HAP-1 (cell line): ENCODE measurements at regions not wholly inside any gene's neighbourhood (a gene's known extent, or its start where the extent isn't known, plus 50 kb on each side); places are given as distances from the start of the nearest gene placed in this dataset.
"Not testable (repeated sequence)": the region's sequence is repeated elsewhere in the genome, so short reads cannot be mapped to it uniquely, and the experiment has no call there.

ENCODE experiments used
- DNase-seq, 2 experiments: peaks; one replicate each; pipeline ENCODE4 v3.0.0-alpha.2; 2016 to 2020; ENCODE audit warnings: low spot score in 2 of 2
- H3K27me3 ChIP-seq: fragments of 250-450 bp; sonication (Bioruptor Pico); 2 replicates; pipeline ENCODE4 v1.5.1; 2020; ENCODE audit warnings: low read depth, mild to moderate bottlenecking, moderate library complexity
- H3K36me3 ChIP-seq: fragments of 250-450 bp; sonication (Bioruptor Pico); replicated peaks from 2 replicates; pipeline ENCODE4 v1.5.1; 2020; ENCODE audit warnings: mild to moderate bottlenecking
- H3K4me1 ChIP-seq: fragments of 250-450 bp; sonication (Bioruptor Pico); 2 replicates; pipeline ENCODE4 v1.5.1; 2020; ENCODE audit warnings: mild to moderate bottlenecking
- H3K4me3 ChIP-seq: fragments of 250-450 bp; sonication (Bioruptor Pico); 2 replicates; pipeline ENCODE4 v1.5.1; 2020; ENCODE audit warnings: mild to moderate bottlenecking, moderate library complexity
- H3K9me3 ChIP-seq: fragments of 250-450 bp; sonication (Bioruptor Pico); 2 replicates; pipeline ENCODE4 v1.5.1; 2020; ENCODE audit warnings: mild to moderate bottlenecking, moderate library complexity
- in situ Hi-C: fragments of 300-500 bp; cut with MboI; formaldehyde crosslinking; loops from 3 replicates; pipeline ENCODE4 v1.14.3; 2020; ENCODE audit warnings: low sequenced_read_pairs, inconsistent platforms, mixed read lengths

DNA sequence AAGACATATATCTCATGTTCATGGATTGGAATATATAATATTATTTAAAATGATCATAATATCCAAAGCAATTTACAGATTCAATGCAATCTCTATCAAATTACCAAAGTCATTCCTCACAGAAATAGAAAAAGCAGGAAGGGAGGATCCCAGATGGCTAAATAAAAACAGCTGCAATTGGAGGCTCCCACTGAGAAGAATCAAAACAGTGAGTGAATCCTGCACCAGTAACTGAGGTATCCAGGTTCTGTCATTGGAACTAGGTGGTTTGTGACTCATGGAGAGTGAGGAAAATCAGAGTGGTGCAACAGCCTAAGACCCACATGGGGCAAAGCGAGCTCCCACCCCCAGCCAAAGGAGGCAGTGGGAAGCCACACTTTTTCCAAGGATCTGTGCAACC lies 128.4 kb downstream of the MTERF1 start:
- DNase-seq, result no peak

GRCh38 chr7:91754280-91754679 lies 126.2 kb downstream of the MTERF1 start:
- H3K4me3 ChIP-seq, H3K9me3 ChIP-seq, DNase-seq, in situ Hi-C loops, H3K36me3 ChIP-seq, H3K4me1 ChIP-seq, H3K27me3 ChIP-seq: not testable (repeated sequence)

More for the DNA sequence above, 128.4 kb downstream of the MTERF1 start:
- in situ Hi-C loops, result no loop called here
- Histone ChIP-seq H3K9me3 (no peaks in the 10 kb centered on the region), H3K4me3 (no peak overlapping the region), H3K4me1 (no peaks in the 10 kb centered on the region; the same call in 1 of the 2 replicates), H3K27me3 (no peaks in the 10 kb centered on the region; the same call in 1 of the 2 replicates), H3K36me3 (no peaks in the 10 kb centered on the region)

DNA sequence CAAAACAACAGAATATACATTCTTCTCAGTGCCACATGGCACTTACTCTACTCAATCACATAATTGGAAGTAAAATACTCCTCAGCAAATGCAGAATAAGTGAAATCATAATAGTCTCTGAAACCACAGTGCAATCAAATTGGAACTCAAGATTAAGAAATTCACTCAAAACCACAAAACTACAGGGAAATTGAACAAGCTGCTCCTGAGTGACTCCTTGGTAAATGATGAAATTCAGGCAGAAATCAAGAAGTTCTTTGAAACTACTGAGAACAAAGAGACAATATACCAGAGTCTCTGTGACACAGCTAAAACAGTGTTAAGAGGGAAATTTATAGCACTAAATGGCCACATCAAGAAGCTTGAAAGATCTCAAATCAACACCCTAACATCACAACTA lies 125.4 kb downstream of the MTERF1 start:
- H3K4me1 ChIP-seq, H3K27me3 ChIP-seq, H3K9me3 ChIP-seq, H3K36me3 ChIP-seq, DNase-seq, H3K4me3 ChIP-seq, in situ Hi-C loops: not testable (repeated sequence)

DNA sequence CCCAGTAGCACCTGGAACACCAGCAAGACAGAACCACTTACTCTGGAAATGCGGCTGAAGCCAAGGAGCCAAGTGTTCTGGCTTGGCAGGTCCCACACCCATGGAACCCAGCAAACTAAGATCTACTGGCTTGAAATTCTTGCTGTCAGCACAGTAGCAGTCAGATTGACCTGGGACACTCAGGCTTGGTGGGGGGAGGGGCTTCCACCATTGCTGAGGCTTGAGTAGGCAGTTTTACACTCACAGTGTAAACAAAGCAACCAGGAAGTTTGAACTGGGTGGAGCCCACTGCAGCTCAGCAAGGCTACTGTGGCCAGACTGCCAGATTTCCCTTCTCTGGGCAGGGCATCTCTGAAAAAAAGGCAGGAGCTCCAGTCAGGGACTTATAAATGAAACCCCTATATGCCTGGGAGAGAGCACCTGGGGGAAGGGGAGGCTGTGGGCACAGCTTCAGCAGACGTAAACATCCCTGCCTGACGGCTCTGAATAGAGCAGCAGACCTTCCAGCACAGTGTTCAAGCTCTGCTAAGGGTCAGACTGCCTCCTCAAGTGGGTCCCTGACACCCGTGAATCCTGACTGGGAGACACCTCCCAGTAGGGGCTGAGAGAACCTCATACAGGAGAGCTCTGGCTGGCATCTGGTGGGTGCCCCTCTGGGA lies 121.2 kb downstream of the MTERF1 start:
- in situ Hi-C loops, result no loop called here
- H3K27me3 ChIP-seq, result no peaks in the 10 kb centered on the region
- H3K9me3 ChIP-seq, result no peaks in the 10 kb centered on the region
- no peak overlapping the region for H3K4me3 ChIP-seq
- no peaks in the 10 kb centered on the region for H3K36me3 ChIP-seq
- DNase-seq, result peak in 1 of 2 experiments; percentile 32
- no peaks in the 10 kb centered on the region for H3K4me1 ChIP-seq

- H3K4me1 ChIP-seq, result no peaks in the 10 kb centered on the region
- in situ Hi-C loops, result no loop called here
- peaks cover 3% of the 10 kb centered on the region for H3K27me3 ChIP-seq
- no peak for DNase-seq
- H3K4me3 ChIP-seq, result no peak overlapping the region
- no peaks in the 10 kb centered on the region for H3K36me3 ChIP-seq
- no peaks in the 10 kb centered on the region for H3K9me3 ChIP-seq
Observed at GRCh38 chr7:91767820-91768219, 112.7 kb downstream of the MTERF1 start.

GRCh38 chr7:91771394-91771793 lies 109.1 kb downstream of the MTERF1 start:
- H3K4me3 ChIP-seq, result no peak overlapping the region
- H3K27me3 ChIP-seq, result peaks cover 3% of the 10 kb centered on the region
- H3K9me3 ChIP-seq, result no peaks in the 10 kb centered on the region
- no peak for DNase-seq
- H3K36me3 ChIP-seq, result no peaks in the 10 kb centered on the region
- in situ Hi-C loops, result no loop called here
- no peaks in the 10 kb centered on the region for H3K4me1 ChIP-seq

- H3K9me3 ChIP-seq, result no peaks in the 10 kb centered on the region
- in situ Hi-C loops, result no loop called here
- H3K4me3 ChIP-seq, result no peak overlapping the region
- peaks cover 3% of the 10 kb centered on the region; the same call in 1 of the 2 replicates for H3K27me3 ChIP-seq
- H3K4me1 ChIP-seq, result no peaks in the 10 kb centered on the region
- no peaks in the 10 kb centered on the region for H3K36me3 ChIP-seq
- no peak for DNase-seq
Observed at GRCh38 chr7:91771921-91772815, 108.3 kb downstream of the MTERF1 start.

DNA sequence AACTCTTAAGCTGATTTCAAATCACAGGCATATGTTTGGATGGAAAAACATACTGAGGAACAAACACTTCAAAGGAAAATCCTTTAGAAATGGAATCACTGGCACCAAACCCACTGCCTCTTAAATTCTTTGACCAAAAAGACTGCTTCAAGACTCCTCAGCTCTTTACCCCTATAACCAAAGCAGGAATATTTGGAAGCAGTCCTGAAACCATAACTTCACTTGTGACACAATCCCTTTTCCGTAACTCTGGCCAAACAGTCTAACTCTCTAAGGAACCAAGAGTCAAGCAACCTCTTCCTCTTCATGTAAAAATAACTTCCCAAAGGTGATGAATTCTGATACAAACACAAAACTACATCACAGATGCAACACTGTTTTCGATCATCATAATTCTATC lies 104.3 kb downstream of the MTERF1 start:
- in situ Hi-C loops, result loop anchor here (25.0 kb wide), 1 partner anchor 689 kb away; no protein-coding TSS in a partner anchor
- H3K36me3 ChIP-seq, result no peaks in the 10 kb centered on the region
- peaks cover 3% of the 10 kb centered on the region; the same call in 1 of the 2 replicates for H3K27me3 ChIP-seq
- DNase-seq, result no peak
- H3K9me3 ChIP-seq, result no peaks in the 10 kb centered on the region
- H3K4me3 ChIP-seq, result no peak overlapping the region
- peaks cover 6% of the 10 kb centered on the region for H3K4me1 ChIP-seq

DNA sequence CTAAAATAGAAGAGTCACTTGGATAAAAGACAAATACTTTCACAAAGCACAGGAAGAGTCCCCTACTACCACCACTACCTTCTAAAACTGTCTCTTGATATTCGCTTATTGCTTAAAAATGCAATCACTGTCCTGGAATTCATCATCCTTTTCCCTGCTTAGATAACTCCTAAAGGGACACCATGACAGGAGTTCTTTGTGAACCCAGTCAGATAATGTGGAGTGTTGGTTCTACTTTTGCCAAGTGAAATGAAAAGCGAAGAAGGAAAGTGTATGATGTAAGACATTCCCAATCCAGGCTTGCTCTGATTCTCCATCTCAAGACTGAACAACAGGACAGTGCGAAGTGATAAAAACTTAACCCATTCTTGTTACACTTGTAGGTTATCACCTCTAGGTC lies 103.0 kb downstream of the MTERF1 start:
- DNase-seq, result no peak
- Histone ChIP-seq H3K36me3 (no peaks in the 10 kb centered on the region), H3K4me3 (no peak overlapping the region), H3K27me3 (no peaks in the 10 kb centered on the region), H3K9me3 (no peaks in the 10 kb centered on the region), H3K4me1 (peaks cover 6% of the 10 kb centered on the region)
- in situ Hi-C loops, result loop anchor here (25.0 kb wide), 1 partner anchor 690 kb away; no protein-coding TSS in a partner anchor

GRCh38 chr7:91778416-91778815 lies 102.1 kb downstream of the MTERF1 start:
- Histone ChIP-seq H3K4me1 (peaks cover 6% of the 10 kb centered on the region), H3K36me3 (no peaks in the 10 kb centered on the region), H3K27me3 (no peaks in the 10 kb centered on the region), H3K9me3 (no peaks in the 10 kb centered on the region), H3K4me3 (no peak overlapping the region)
- in situ Hi-C loops, result loop anchor here (25.0 kb wide), 1 partner anchor 691 kb away; no protein-coding TSS in a partner anchor
- DNase-seq, result peak in 1 of 2 experiments; percentile 69

GRCh38 chr7:91780521-91780920 lies 100.0 kb downstream of the MTERF1 start:
- Histone ChIP-seq H3K36me3 (no peaks in the 10 kb centered on the region), H3K4me1 (peaks cover 6% of the 10 kb centered on the region), H3K27me3 (no peaks in the 10 kb centered on the region), H3K4me3 (no peak overlapping the region), H3K9me3 (no peaks in the 10 kb centered on the region)
- in situ Hi-C loops, result loop anchor here (25.0 kb wide), 1 partner anchor 693 kb away; no protein-coding TSS in a partner anchor
- no peak for DNase-seq

DNA sequence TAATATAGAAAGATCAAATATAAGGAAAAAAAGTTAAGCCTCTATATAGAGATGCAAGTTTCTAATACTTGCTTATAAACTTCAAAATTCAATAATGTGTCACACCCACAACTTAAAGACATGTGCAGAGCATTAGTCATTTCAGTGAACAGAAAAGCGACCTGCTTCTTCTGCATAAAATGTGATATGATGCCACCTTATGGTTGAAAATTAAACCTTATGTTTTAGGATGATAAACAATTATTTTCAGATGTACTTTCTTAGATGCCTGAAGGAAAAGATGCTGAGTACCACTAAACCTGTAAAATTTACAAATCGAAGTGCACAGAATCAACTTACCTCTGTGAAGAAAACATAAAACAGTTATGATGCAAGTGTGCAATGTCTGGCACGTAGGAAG lies 96.0 kb downstream of the MTERF1 start:
- in situ Hi-C loops, result loop anchor here (25.0 kb wide), 1 partner anchor 697 kb away; no protein-coding TSS in a partner anchor
- Histone ChIP-seq H3K9me3 (no peaks in the 10 kb centered on the region), H3K36me3 (no peaks in the 10 kb centered on the region), H3K4me1 (peaks cover 3% of the 10 kb centered on the region; the same call in 1 of the 2 replicates), H3K4me3 (no peak overlapping the region), H3K27me3 (peaks cover 27% of the 10 kb centered on the region)
- peak in 1 of 2 experiments; percentile 43 for DNase-seq

- no peak overlapping the region for H3K4me3 ChIP-seq
- H3K36me3 ChIP-seq, result no peaks in the 10 kb centered on the region
- DNase-seq, result no peak
- H3K27me3 ChIP-seq, result peaks cover 27% of the 10 kb centered on the region
- in situ Hi-C loops, result loop anchor here (25.0 kb wide), 1 partner anchor 701 kb away; no protein-coding TSS in a partner anchor
- no peaks in the 10 kb centered on the region for H3K4me1 ChIP-seq
- H3K9me3 ChIP-seq, result no peaks in the 10 kb centered on the region
Observed at GRCh38 chr7:91787931-91788330, 92.6 kb downstream of the MTERF1 start.

DNA sequence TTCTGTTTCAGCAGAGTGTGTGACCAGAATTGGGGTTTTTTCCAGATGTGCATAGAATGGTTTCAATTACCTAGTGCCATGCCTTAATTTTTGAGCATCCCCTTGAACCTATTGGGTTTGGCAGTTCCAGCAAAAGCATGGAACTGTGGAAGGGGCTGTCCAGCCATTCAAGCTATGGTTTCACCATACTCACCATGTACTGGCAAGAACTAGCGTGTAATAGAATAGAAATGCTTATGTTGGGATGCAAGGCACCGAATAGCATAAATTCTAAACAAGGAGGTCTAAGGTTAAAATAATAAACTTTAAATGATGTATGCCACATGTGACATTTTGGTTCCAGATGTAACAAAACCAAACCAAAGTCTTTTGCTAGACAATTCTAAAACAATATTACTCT lies 91.4 kb downstream of the MTERF1 start:
- DNase-seq, result no peak
- Histone ChIP-seq H3K4me1 (no peaks in the 10 kb centered on the region), H3K36me3 (no peaks in the 10 kb centered on the region), H3K27me3 (peaks cover 27% of the 10 kb centered on the region), H3K4me3 (no peak overlapping the region), H3K9me3 (no peaks in the 10 kb centered on the region)
- in situ Hi-C loops, result loop anchor here (25.0 kb wide), 1 partner anchor 702 kb away; no protein-coding TSS in a partner anchor
